HS-27A (cell line): ENCODE measurements at regions not wholly inside any gene's neighbourhood (a gene's known extent, or its start where the extent isn't known, plus 50 kb on each side); places are given as distances from the start of the nearest gene placed in this dataset.
A peak's percentile ranks its signal among the peaks of the same experiment; 100 is the strongest.
"Not testable (repeated sequence)": the region's sequence is repeated elsewhere in the genome, so short reads cannot be mapped to it uniquely, and the experiment has no call there.

Source experiments
- DNase-seq: peaks from one replicate; pipeline ENCODE4 v3.0.0-alpha.2; 2012; ENCODE audit warnings: low read depth, missing footprints

GRCh38 chr9:36521148-36521547 lies 51.5 kb upstream of the MELK start:
- DNase-seq = no peak

- no peak for DNase-seq
Observed at GRCh38 chr9:36517131-36517530, 55.6 kb upstream of the MELK start.

- no peak for DNase-seq
Observed at GRCh38 chr9:36504156-36504555, 68.5 kb upstream of the MELK start.

- no peak for DNase-seq
Observed at GRCh38 chr9:36503172-36504088, 69.3 kb upstream of the MELK start.

GRCh38 chr9:36501727-36502126 lies 71.0 kb upstream of the MELK start:
- no peak for DNase-seq

GRCh38 chr9:36500931-36501330 lies 71.8 kb upstream of the MELK start:
- DNase-seq = not testable (repeated sequence)

- DNase-seq = no peak
Observed at GRCh38 chr9:36499174-36499890, 73.4 kb upstream of the MELK start.

GRCh38 chr9:36493564-36493963 lies 79.1 kb upstream of the MELK start:
- not testable (repeated sequence) for DNase-seq

- no peak for DNase-seq
Observed at GRCh38 chr9:36492865-36493264, 79.8 kb upstream of the MELK start.

GRCh38 chr9:36489453-36489852 lies 83.2 kb upstream of the MELK start:
- DNase-seq = no peak

GRCh38 chr9:36488389-36488756 lies 84.3 kb upstream of the MELK start:
- DNase-seq = no peak

- DNase-seq = peak; percentile 67
Observed at GRCh38 chr9:36487482-36488388, 85.0 kb upstream of the MELK start.

- DNase-seq = peak; percentile 23
Observed at GRCh38 chr9:36486933-36487481, 85.7 kb upstream of the MELK start.

- DNase-seq = peak; percentile 14
Observed at GRCh38 chr9:36486329-36486932, 86.3 kb upstream of the MELK start.

- DNase-seq = no peak
Observed at GRCh38 chr9:36485647-36486328, 85.7 kb upstream of the RNF38 start.

- DNase-seq = no peak
Observed at GRCh38 chr9:36484124-36484523, 84.1 kb upstream of the RNF38 start.

- no peak for DNase-seq
Observed at GRCh38 chr9:36479101-36479500, 79.0 kb upstream of the RNF38 start.

- no peak for DNase-seq
Observed at GRCh38 chr9:36471359-36471758, 71.3 kb upstream of the RNF38 start.

GRCh38 chr9:36470643-36471290 lies 70.7 kb upstream of the RNF38 start:
- no peak for DNase-seq

GRCh38 chr9:36463467-36463866 lies 63.4 kb upstream of the RNF38 start:
- no peak for DNase-seq
